ENCODE measurements at regions not wholly inside any gene's neighbourhood (a gene's known extent, or its start where the extent isn't known, plus 50 kb on each side); places are given as distances from the start of the nearest gene placed in this dataset.

- no peaks in the 10 kb centered on the region for H3K9me3 ChIP-seq
- H3K4me3 ChIP-seq: no peak overlapping the region
- intact Hi-C loops (cut with DNase I; ENCODE audit: low total_unique reads): no loop called here
- no peak for DNase-seq
- no peak overlapping the region for H3K27ac ChIP-seq
- no peaks in the 10 kb centered on the region for H3K27me3 ChIP-seq
- H3K4me1 ChIP-seq: no peaks in the 10 kb centered on the region
- TF ChIP-seq CTCF (IDR thresholded peaks at IDR 0.05) (no peak), POLR2A (IDR thresholded peaks at IDR 0.05) (no peak)
- no peaks in the 10 kb centered on the region for H3K36me3 ChIP-seq
Measured at GRCh38 chr3:106232956-106233355, 364.1 kb upstream of the CBLB start.

GRCh38 chr3:106239195-106239697 is 370.4 kb upstream of the CBLB start:
- H3K36me3 ChIP-seq: no peaks in the 10 kb centered on the region
- H3K4me3 ChIP-seq: no peak overlapping the region
- no peak for TF ChIP-seq CTCF (IDR thresholded peaks at IDR 0.05)
- TF ChIP-seq POLR2A (IDR thresholded peaks at IDR 0.05): no peak
- no peaks in the 10 kb centered on the region for H3K27me3 ChIP-seq
- DNase-seq: no peak
- H3K4me1 ChIP-seq: no peaks in the 10 kb centered on the region
- no peaks in the 10 kb centered on the region for H3K9me3 ChIP-seq
- intact Hi-C loops (cut with DNase I; ENCODE audit: low total_unique reads): no loop called here
- no peak overlapping the region for H3K27ac ChIP-seq

- Histone ChIP-seq H3K27ac (no peak overlapping the region), H3K4me3 (no peak overlapping the region), H3K36me3 (no peaks in the 10 kb centered on the region), H3K4me1 (no peaks in the 10 kb centered on the region), H3K9me3 (no peaks in the 10 kb centered on the region), H3K27me3 (no peaks in the 10 kb centered on the region)
- intact Hi-C loops (cut with DNase I; ENCODE audit: low total_unique reads): no loop called here
- DNase-seq: no peak
- no peak for TF ChIP-seq CTCF (IDR thresholded peaks at IDR 0.05)
- no peak for TF ChIP-seq POLR2A (IDR thresholded peaks at IDR 0.05)
Measured at GRCh38 chr3:106241593-106241992, 372.8 kb upstream of the CBLB start.

GRCh38 chr3:106242781-106243180 is 374.0 kb upstream of the CBLB start:
- H3K4me1 ChIP-seq: no peaks in the 10 kb centered on the region
- DNase-seq: no peak
- no peaks in the 10 kb centered on the region for H3K9me3 ChIP-seq
- no peaks in the 10 kb centered on the region for H3K36me3 ChIP-seq
- no peak for TF ChIP-seq POLR2A (IDR thresholded peaks at IDR 0.05)
- TF ChIP-seq CTCF (IDR thresholded peaks at IDR 0.05): no peak
- no peak overlapping the region for H3K4me3 ChIP-seq
- H3K27ac ChIP-seq: no peak overlapping the region
- intact Hi-C loops (cut with DNase I; ENCODE audit: low total_unique reads): no loop called here
- H3K27me3 ChIP-seq: no peaks in the 10 kb centered on the region

GRCh38 chr3:106245400-106245799 is 376.6 kb upstream of the CBLB start:
- no peak for TF ChIP-seq POLR2A (IDR thresholded peaks at IDR 0.05)
- TF ChIP-seq CTCF (IDR thresholded peaks at IDR 0.05): no peak
- intact Hi-C loops (cut with DNase I; ENCODE audit: low total_unique reads): no loop called here
- no peaks in the 10 kb centered on the region for H3K9me3 ChIP-seq
- no peak overlapping the region for H3K4me3 ChIP-seq
- no peaks in the 10 kb centered on the region for H3K27me3 ChIP-seq
- no peaks in the 10 kb centered on the region for H3K36me3 ChIP-seq
- H3K27ac ChIP-seq: no peak overlapping the region
- DNase-seq: no peak
- no peaks in the 10 kb centered on the region for H3K4me1 ChIP-seq

All from uterus (tissue), 3 donors.